ENCODE measurements at regions not wholly inside any gene's neighbourhood (a gene's known extent, or its start where the extent isn't known, plus 50 kb on each side); places are given as distances from the start of the nearest gene placed in this dataset.
A peak's percentile ranks its signal among the peaks of the same experiment; 100 is the strongest.

DNA sequence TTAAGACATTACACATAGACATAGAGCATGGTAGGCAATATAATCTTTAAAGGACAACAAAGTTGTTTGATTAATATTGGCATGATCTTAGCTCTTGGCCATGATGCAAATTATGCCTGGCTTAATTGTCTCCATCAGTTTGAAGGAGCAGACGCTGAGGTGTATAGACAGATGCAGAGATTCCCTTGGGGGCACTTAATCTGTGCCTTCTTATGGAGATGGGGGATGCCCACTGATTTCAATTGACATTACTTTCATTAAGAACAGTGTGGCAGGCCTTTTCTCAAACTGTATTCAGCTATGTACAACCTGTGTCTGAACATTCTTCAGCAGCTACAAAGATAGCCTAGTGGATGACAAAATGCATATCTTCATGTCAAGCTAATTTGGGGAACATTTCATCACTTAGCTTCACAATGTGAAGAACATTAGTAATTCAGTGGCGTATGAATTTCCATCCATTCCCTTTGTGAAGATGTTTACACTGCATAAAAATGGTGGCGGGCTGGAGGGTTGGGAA is 85.3 kb upstream of the MYCBP2 start:
- TF ChIP-seq CTCF (IDR thresholded peaks at IDR 0.05) = no peak
- Histone ChIP-seq H2AFZ (ENCODE audit: insufficient read depth, low read depth, low read length, poor library complexity, severe bottlenecking) (no peak overlapping the region), H3K4me1 (ENCODE audit: control insufficient read depth in 1 of 2, insufficient read depth in 2 of 2, low read length in 2 of 2) (peaks cover 6 to 8% of the 10 kb centered on the region in 2 donors), H3K27ac (ENCODE audit: low read depth in 1 of 2, low read length in 2 of 2) (no peak overlapping the region), H3K36me3 (replicated peaks in 1 of 2; ENCODE audit: control insufficient read depth in 1 of 2, insufficient read depth in 2 of 2, low read length in 2 of 2) (no peaks in the 10 kb centered on the region), H3K9ac (ENCODE audit: insufficient read depth, low read length, poor library complexity, severe bottlenecking) (no peak overlapping the region), H3K4me2 (replicated peaks; ENCODE audit: extremely low read depth, low read length, poor library complexity, severe bottlenecking) (no peak overlapping the region), H3K9me3 (replicated peaks in 1 of 2; ENCODE audit: control insufficient read depth in 1 of 2, insufficient read depth in 1 of 2, low read length in 2 of 2) (no peaks in the 10 kb centered on the region), H3K27me3 (ENCODE audit: control insufficient read depth in 2 of 2, insufficient read depth in 2 of 2, low read length in 2 of 2) (no peaks in the 10 kb centered on the region), H4K20me1 (ENCODE audit: insufficient read depth, low read length) (no peaks in the 10 kb centered on the region), H3K79me2 (ENCODE audit: insufficient read depth, low read length) (no peaks in the 10 kb centered on the region), H3K4me3 (replicated peaks in 1 of 3; ENCODE audit: low read depth in 2 of 3, low read length in 3 of 3) (no peak overlapping the region)
- H3K36me3 Mint-ChIP-seq = no peaks in the 10 kb centered on the region
- whole genome bisulfite sequencing (ENCODE audit: insufficient coverage) = 0% methylated on average over 1 of the region's 3 CpGs
- peaks cover 13% of the 10 kb centered on the region for H3K4me1 Mint-ChIP-seq
- H3K9me3 Mint-ChIP-seq = peaks cover 0 to 2% (median 0%) of the 10 kb centered on the region in 7 donors
- no peak overlapping the region for H3K27ac Mint-ChIP-seq
- H3K27me3 Mint-ChIP-seq (ENCODE audit: low read depth in 3 of 3) = peaks cover 0 to 2% (median 0%) of the 10 kb centered on the region in 3 donors
- DNase-seq = no peak
- intact Hi-C loops (cut with micrococcal nuclease) = no loop called here
- no peak overlapping the region for H3K4me3 Mint-ChIP-seq

DNA sequence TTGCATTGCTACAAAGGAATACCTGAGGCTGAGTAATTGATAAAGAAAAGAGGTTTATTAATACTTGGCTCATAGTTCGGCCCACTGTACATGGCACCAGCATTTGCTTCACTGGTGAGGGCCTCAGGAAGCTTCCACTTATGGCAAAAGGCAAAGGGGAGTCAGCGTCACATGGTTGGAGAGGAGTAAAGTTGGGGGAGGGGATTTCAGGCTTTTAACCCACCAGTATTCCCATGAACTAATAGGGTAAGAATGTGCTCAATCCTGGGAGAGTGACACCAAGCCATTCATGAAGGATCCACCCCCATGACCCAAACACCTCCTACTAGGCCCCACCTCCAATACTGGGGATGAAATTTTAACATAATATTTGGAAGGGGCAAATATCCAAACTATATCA is 82.5 kb upstream of the MYCBP2 start:
- no peak for DNase-seq
- TF ChIP-seq CTCF (IDR thresholded peaks at IDR 0.05) = no peak
- H3K9me3 ChIP-seq (replicated peaks in 1 of 2; ENCODE audit: control insufficient read depth in 1 of 2, insufficient read depth in 1 of 2, low read length in 2 of 2) = no peaks in the 10 kb centered on the region
- no peak overlapping the region for H3K4me2 ChIP-seq (replicated peaks; ENCODE audit: extremely low read depth, low read length, poor library complexity, severe bottlenecking)
- 100% methylated on average over 1 of the region's 2 CpGs for WGBS (ENCODE audit: insufficient coverage)
- intact Hi-C loops (cut with micrococcal nuclease) = no loop called here
- no peak overlapping the region for H3K4me3 ChIP-seq (replicated peaks in 1 of 3; ENCODE audit: low read depth in 2 of 3, low read length in 3 of 3)
- no peak overlapping the region for H3K9ac ChIP-seq (ENCODE audit: insufficient read depth, low read length, poor library complexity, severe bottlenecking)
- Mint-ChIP-seq H3K36me3 (no peaks in the 10 kb centered on the region), H3K4me3 (no peak overlapping the region), H3K4me1 (no peaks in the 10 kb centered on the region), H3K27ac (peak overlapping the region in 1 of 7 donors; percentile 36), H3K9me3 (peaks cover 0 to 2% (median 0%) of the 10 kb centered on the region in 7 donors), H3K27me3 (ENCODE audit: low read depth in 3 of 3) (no peaks in the 10 kb centered on the region)
- no peaks in the 10 kb centered on the region for H3K79me2 ChIP-seq (ENCODE audit: insufficient read depth, low read length)
- H3K27me3 ChIP-seq (ENCODE audit: control insufficient read depth in 2 of 2, insufficient read depth in 2 of 2, low read length in 2 of 2) = no peaks in the 10 kb centered on the region
- H3K36me3 ChIP-seq (replicated peaks in 1 of 2; ENCODE audit: control insufficient read depth in 1 of 2, insufficient read depth in 2 of 2, low read length in 2 of 2) = no peaks in the 10 kb centered on the region
- H3K27ac ChIP-seq (ENCODE audit: low read depth in 1 of 2, low read length in 2 of 2) = no peak overlapping the region
- no peak overlapping the region for H2AFZ ChIP-seq (ENCODE audit: insufficient read depth, low read depth, low read length, poor library complexity, severe bottlenecking)
- H3K4me1 ChIP-seq (ENCODE audit: control insufficient read depth in 1 of 2, insufficient read depth in 2 of 2, low read length in 2 of 2) = no peaks in the 10 kb centered on the region
- H4K20me1 ChIP-seq (ENCODE audit: insufficient read depth, low read length) = no peaks in the 10 kb centered on the region

Data from CD14-positive monocyte (primary cell).